ENCODE measurements at regions not wholly inside any gene's neighbourhood (a gene's known extent, or its start where the extent isn't known, plus 50 kb on each side); places are given as distances from the start of the nearest gene placed in this dataset.

DNA sequence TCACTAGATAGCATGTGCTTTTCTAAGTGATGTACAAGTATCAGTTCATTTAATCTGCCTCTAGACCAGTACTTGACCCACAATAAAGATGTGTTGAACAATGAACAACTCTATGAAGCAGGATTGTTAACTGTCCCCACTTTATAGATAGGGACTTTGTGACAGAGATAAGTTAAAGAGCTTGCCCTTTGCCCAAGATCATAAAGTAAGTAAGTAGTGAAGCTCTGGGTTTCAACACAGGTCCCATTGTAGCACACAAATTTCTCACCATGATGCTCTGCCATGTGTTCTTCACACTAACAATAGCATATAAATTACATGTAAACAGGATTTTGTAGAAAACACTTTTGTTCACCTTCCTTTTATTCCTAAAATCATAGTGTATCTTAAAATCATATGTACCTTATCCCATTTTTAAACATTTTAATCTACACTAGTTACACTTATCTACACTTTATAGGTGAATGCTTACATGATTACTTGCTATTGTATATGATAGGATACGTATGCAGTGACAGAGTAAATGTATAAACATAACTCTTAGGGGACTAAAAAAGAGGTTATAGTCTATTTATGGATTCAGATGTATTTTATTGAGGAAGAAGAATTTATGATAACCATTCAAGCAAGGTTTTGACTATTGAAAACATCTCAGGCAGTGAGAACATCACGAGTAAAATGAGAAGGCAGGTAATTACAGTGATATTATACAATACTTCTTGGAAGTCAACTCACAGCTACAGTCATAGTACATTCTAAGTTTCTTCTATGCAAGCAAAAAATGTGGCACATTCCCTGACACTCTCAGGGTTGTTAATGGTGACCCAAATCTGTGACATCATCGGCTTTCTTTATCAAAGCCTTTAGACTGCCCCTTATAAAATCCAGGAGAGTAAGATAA lies 2275.1 kb downstream of the PCDH7 start:
- DNase-seq (ENCODE audit: low read depth) = no peak
- TF ChIP-seq, protein P1, sequence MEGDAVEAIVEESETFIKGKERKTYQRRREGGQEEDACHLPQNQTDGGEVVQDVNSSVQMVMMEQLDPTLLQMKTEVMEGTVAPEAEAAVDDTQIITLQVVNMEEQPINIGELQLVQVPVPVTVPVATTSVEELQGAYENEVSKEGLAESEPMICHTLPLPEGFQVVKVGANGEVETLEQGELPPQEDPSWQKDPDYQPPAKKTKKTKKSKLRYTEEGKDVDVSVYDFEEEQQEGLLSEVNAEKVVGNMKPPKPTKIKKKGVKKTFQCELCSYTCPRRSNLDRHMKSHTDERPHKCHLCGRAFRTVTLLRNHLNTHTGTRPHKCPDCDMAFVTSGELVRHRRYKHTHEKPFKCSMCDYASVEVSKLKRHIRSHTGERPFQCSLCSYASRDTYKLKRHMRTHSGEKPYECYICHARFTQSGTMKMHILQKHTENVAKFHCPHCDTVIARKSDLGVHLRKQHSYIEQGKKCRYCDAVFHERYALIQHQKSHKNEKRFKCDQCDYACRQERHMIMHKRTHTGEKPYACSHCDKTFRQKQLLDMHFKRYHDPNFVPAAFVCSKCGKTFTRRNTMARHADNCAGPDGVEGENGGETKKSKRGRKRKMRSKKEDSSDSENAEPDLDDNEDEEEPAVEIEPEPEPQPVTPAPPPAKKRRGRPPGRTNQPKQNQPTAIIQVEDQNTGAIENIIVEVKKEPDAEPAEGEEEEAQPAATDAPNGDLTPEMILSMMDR (conservative IDR thresholded peaks at IDR 0.05; ENCODE audit: low read length) = no peak
- H3K4me3 ChIP-seq (ENCODE audit: low read length) = no peak overlapping the region

DNA sequence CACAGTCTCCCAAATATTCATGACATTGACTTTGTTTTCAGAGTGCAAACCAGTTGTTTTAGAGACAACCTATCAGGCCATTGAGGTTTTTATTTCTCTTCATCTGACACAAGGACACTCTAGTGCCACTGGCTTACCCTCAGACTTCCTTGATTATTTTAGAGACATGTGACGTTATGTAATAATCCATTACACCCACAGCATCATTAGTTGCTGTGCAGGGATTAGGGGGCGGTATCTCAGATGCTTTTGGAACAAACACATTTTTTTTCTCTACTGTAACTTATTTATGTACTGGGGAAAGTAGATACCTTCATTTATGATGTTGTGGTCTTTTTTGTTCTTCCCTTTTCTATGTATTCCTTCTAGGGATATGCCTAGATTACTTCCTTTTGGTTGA lies 2293.1 kb downstream of the PCDH7 start:
- DNase-seq (ENCODE audit: low read depth) = no peak
- H3K4me3 ChIP-seq (ENCODE audit: low read length) = no peak overlapping the region
- TF ChIP-seq, protein P1 (conservative IDR thresholded peaks at IDR 0.05; ENCODE audit: low read length) = no peak

DNA sequence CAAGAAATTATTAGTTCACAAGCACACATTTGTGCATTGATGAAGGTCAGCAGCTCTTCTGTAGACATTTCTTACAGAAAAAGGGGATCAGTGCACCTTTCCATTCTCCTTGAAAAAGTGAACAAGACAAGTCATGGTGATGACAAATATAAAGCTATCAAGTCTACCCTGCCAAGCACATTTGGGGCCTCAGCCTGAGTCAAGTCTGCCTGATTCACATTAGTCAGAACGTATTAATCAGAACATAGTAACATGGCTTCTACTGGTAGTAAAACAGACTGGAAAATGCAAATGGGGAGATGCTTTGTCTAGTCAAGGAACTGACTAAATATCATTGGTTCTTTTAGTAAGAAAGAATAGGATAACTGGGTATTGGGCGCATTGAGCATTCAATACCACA lies 2305.1 kb downstream of the PCDH7 start:
- H3K4me3 ChIP-seq (ENCODE audit: low read length) = no peak overlapping the region
- TF ChIP-seq, protein P1 (conservative IDR thresholded peaks at IDR 0.05; ENCODE audit: low read length) = no peak
- no peak for DNase-seq (ENCODE audit: low read depth)

DNA sequence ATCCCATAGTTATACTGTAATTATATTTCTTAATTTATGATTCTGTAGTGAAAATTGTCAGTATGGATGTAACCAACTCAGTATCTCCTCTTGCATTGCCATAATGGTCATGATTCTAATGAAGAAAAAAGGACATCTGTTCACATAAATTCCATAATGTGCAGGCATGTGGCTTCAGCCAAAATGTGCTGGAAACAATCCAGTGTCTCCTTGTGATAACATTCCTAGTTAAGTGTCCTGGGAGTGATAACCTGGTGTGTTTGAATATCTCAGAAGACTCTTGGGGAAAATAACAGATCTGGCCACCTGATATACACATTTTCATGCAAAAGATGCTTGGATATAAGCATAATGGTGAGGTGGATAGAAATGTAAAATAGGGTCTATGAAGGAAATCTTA lies 2309.8 kb downstream of the PCDH7 start:
- no peak for DNase-seq (ENCODE audit: low read depth)
- H3K4me3 ChIP-seq (ENCODE audit: low read length) = no peak overlapping the region
- TF ChIP-seq, protein P1 (conservative IDR thresholded peaks at IDR 0.05; ENCODE audit: low read length) = no peak

DNA sequence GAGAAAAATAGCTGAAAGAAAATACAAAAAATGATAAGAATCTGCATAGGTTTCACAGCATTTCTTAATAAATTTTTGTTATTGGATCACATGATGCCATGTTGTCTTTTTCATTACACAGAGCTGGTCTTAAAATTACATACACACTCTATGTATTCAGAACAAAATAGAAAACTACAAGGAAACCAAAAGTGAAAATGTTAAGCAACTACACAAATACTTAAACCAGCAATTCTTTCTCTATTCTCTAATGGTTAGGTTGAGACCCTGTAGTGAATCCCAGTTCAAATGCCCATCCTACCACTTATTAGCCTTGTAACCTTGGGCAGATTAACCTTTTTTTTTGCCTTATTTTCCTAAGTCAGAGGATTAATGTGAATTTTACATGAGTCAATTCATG lies 2311.2 kb downstream of the PCDH7 start:
- TF ChIP-seq, protein P1 (conservative IDR thresholded peaks at IDR 0.05; ENCODE audit: low read length) = no peak
- no peak overlapping the region for H3K4me3 ChIP-seq (ENCODE audit: low read length)
- DNase-seq (ENCODE audit: low read depth) = no peak

DNA sequence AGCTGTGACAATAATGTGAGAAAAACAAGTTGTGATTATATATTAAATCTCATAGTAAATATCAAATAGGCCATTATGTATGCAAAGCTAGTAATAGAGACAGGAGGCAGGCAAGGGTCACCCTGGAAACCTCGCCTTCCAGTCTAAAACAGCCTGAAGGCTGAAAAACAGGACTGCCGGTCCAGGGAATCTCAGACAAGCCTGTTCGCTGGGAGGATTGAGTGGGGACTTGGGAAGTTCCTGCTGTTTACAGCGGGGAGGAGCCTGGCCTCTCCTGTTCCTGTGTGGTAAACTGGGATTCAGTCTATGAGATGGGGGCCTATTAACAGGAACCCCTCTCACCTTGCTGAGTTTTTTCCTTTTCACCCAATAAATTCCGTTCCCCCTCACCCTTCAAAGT lies 2317.3 kb downstream of the PCDH7 start:
- no peak overlapping the region for H3K4me3 ChIP-seq (ENCODE audit: low read length)
- TF ChIP-seq, protein P1 (conservative IDR thresholded peaks at IDR 0.05; ENCODE audit: low read length) = no peak
- no peak for DNase-seq (ENCODE audit: low read depth)

DNA sequence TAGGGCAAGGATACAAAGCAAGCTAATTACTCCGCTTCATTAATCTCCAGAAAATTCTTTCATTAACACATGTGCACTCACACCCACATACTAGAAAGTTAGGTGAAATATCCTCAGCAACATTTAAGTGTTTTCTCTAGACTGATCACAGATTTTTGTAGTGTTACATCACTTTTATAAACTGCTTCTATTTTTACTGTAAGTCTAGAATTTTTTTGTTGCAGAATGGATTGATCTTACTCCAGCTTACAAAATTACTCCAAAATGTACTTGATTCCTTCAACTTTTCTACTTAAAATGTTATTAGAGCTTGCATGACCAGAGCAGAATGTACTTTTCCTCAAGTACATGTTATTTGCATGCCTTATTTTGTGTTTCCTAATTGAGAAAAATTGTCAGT lies 2325.2 kb downstream of the PCDH7 start:
- no peak overlapping the region for H3K4me3 ChIP-seq (ENCODE audit: low read length)
- TF ChIP-seq, protein P1 (conservative IDR thresholded peaks at IDR 0.05; ENCODE audit: low read length) = no peak
- DNase-seq (ENCODE audit: low read depth) = peak; percentile 3
